PC-9 (cell line): ENCODE measurements at regions not wholly inside any gene's neighbourhood (a gene's known extent, or its start where the extent isn't known, plus 50 kb on each side); places are given as distances from the start of the nearest gene placed in this dataset.

Experiments
- CTCF ChIP-seq: fragments of 200-600 bp; sonication (generic); conservative IDR thresholded peaks from 2 replicates; pipeline ENCODE4 v1.6.1; 2017; ENCODE audit warnings: mixed run types, antibody characterized with exemption, mild to moderate bottlenecking, moderate library complexity
- EZH2 ChIP-seq: fragments of 200-600 bp; sonication (generic); IDR thresholded peaks from 2 replicates; pipeline ENCODE4 v1.8.0; 2017; ENCODE audit warnings: antibody characterized with exemption, low read depth

- TF ChIP-seq CTCF, result no peak
- TF ChIP-seq EZH2, result no peak
These were observed 683.3 kb upstream of the CADM2 start for GRCh38 chr3:84275532-84275931.
